ENCODE measurements at regions not wholly inside any gene's neighbourhood (a gene's known extent, or its start where the extent isn't known, plus 50 kb on each side); places are given as distances from the start of the nearest gene placed in this dataset.

- TF ChIP-seq, protein P1, sequence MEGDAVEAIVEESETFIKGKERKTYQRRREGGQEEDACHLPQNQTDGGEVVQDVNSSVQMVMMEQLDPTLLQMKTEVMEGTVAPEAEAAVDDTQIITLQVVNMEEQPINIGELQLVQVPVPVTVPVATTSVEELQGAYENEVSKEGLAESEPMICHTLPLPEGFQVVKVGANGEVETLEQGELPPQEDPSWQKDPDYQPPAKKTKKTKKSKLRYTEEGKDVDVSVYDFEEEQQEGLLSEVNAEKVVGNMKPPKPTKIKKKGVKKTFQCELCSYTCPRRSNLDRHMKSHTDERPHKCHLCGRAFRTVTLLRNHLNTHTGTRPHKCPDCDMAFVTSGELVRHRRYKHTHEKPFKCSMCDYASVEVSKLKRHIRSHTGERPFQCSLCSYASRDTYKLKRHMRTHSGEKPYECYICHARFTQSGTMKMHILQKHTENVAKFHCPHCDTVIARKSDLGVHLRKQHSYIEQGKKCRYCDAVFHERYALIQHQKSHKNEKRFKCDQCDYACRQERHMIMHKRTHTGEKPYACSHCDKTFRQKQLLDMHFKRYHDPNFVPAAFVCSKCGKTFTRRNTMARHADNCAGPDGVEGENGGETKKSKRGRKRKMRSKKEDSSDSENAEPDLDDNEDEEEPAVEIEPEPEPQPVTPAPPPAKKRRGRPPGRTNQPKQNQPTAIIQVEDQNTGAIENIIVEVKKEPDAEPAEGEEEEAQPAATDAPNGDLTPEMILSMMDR (IDR thresholded peaks at IDR 0.05), result no peak
- TF ChIP-seq POLR2AphosphoS5 (IDR thresholded peaks at IDR 0.05), result no peak
Measured at GRCh38 chr13:65339241-65339640, 1890.9 kb downstream of the PCDH9 start.

All from prostate gland (tissue), 2 donors.